GM19239 (cell line): ENCODE measurements at regions not wholly inside any gene's neighbourhood (a gene's known extent, or its start where the extent isn't known, plus 50 kb on each side); places are given as distances from the start of the nearest gene placed in this dataset.
"Not testable (repeated sequence)": the region's sequence is repeated elsewhere in the genome, so short reads cannot be mapped to it uniquely, and the experiment has no call there.

Experiments
- DNase-seq: peaks from one replicate; pipeline ENCODE4 v3.0.0; 2011; ENCODE audit warnings: low spot score; ENCODE audit not compliant: insufficient read length
- FAIRE-seq: peaks from 2 replicates; lab custom pipeline; 2011; peaks lifted over from hg19 to GRCh38; lab: Jason Lieb, UNC

DNA sequence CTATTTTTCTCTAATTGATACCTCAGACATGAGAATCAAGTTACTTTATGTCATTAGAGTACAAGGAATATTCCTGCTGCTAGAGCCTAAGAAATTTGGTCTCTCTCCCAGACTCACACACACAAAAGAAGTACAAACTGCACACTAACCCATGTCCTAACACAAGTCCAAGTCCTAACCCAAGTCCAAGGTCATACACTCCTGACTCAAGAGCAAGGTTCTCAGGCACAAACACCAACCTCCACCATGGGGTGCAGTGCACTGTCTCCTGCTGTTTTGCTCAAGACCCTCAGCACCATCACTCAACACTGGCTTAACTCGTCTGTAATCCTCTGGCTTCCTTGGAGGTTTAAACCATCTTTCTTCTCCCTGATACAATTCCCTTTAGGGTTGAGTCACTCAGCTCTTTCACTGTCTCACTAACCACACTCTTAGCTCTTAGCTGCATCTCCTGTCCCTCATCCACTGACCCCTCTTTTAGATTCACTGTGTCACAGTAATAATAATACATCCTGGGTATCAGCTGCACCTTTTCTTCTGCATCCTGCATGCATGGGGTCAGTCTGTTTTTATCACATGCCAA lies 129.8 kb downstream of the BCL2L11 start:
- DNase-seq = no peak
- FAIRE-seq = no peak

GRCh38 chr2:111251711-111252110 lies 131.0 kb downstream of the BCL2L11 start:
- FAIRE-seq = no peak
- no peak for DNase-seq

DNA sequence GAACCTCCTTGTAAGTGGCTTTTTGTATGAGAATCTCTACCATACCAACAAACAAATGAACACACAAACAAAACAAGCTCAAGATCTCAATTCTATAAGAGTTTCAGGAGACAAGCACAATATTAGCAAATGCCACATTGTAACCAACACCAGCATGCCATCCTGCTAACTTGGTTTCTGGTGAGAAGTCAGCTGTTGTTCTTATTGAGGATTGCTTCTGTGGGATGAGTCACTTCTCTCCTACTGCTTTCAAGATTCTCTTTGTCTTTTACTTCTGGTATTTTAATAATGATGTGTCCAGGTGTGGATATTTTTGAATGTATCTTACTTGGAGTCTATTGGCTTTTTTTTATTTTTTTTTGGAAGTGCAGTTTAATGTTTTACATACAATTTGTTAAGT lies 131.7 kb downstream of the BCL2L11 start:
- no peak for FAIRE-seq
- no peak for DNase-seq

- not testable (repeated sequence) for FAIRE-seq
These were observed 134.2 kb downstream of the BCL2L11 start for GRCh38 chr2:111254916-111255315.

GRCh38 chr2:111256628-111257027 lies 135.9 kb downstream of the BCL2L11 start:
- FAIRE-seq, DNase-seq: not testable (repeated sequence)

More at GRCh38 chr2:111254916-111255315, 134.2 kb downstream of the BCL2L11 start:
- not testable (repeated sequence) for DNase-seq

GRCh38 chr2:111257607-111258006 lies 136.9 kb downstream of the BCL2L11 start:
- FAIRE-seq, DNase-seq: not testable (repeated sequence)

GRCh38 chr2:111258318-111258717 lies 137.6 kb downstream of the BCL2L11 start:
- FAIRE-seq = not testable (repeated sequence)

GRCh38 chr2:111262627-111263379 lies 142.1 kb downstream of the BCL2L11 start:
- DNase-seq, FAIRE-seq: not testable (repeated sequence)

More at GRCh38 chr2:111258318-111258717, 137.6 kb downstream of the BCL2L11 start:
- DNase-seq = not testable (repeated sequence)

DNA sequence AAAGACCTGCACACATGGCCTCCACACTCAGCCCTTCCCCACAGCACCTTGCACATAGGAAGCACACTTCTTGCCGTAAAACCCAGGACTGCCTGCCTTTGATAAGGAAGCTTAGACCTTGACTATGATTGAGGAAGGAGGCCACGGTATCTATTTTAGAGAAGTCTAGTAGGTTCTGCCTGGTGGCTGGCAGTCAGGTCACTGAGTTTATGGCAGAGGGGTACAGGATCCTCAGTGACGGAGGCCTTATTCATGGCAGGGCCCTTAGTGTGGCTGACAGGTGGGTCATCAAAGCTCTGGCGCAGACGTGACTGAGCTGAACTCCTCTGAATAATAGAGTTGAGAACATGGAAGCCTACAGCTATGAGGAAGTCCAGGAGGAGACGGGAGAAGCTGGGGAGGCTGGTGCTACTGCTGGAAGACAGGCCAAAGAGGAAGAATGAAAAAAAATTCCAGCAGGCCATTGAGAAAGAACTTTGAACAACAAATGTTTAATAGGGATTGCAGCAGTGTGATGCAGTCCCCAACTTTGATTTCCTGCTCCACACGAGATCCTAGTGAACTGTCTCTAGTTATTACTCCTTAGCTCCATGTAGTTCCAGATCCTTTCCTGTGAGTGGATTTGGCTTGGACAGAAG lies 142.8 kb downstream of the BCL2L11 start:
- not testable (repeated sequence) for FAIRE-seq, DNase-seq

- not testable (repeated sequence) for FAIRE-seq, DNase-seq
These were observed 144.2 kb downstream of the BCL2L11 start for GRCh38 chr2:111264956-111265355.

DNA sequence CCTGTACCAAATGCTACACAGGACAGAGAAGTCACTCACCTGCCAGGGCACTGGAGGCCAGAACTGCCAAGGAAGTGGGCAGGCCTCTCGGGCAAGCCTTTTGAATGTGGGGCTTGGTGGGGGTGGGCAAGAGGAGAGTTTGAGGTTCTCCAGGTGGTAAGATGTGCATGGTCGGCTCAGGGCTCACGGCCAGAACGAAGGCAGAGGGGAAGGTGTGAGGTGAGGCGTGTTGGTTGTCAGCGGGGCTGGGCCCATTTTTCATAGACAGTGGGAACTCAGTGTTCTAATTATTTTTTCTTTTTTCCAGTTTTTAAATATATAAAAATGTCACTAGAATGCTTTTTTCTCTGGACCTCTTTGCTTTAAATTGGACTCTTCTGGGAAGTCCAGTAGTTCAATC lies 145.8 kb downstream of the BCL2L11 start:
- FAIRE-seq, DNase-seq: not testable (repeated sequence)

DNA sequence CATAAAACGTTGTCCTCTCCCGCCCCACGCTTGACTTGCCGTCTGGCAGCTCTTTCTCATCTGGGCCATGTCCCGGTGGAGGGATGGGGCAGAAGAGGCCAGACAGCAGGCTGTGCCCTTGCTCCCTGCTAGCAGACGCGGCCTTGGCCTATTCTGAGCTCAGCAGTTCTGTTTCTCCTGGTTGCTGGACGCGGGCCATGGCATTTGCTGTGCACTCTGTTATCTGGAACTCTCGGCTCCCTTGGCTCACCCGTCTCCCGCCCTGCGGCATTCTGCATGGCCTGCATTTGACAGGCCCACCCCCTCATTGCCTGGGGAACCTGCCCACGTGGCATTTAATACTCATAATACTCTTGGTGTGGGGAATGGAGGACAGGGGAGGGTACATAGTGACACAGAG lies 146.3 kb downstream of the BCL2L11 start:
- FAIRE-seq, DNase-seq: not testable (repeated sequence)

- not testable (repeated sequence) for DNase-seq
- FAIRE-seq = peak; percentile 33
These were observed 149.1 kb downstream of the BCL2L11 start for GRCh38 chr2:111269761-111270323.

DNA sequence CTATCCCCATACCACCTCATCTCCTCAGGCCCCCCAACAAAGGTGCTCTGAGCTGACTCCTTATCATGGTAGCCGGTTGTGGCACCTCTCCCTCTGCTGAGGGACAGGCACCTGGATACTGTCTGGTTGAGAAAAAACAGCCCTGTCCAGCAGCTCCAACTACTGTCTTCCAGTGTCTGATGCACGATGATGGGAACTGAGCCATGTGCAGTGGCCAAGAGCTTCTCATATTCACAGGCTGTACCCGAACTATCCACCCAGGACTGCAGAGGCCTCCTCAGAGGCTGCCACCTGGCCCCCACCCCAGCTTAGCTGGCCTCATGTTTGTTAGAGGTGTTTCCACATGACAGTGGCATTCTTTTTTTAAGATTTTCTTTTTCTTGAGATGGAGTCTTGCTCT lies 149.9 kb downstream of the BCL2L11 start:
- not testable (repeated sequence) for FAIRE-seq, DNase-seq

DNA sequence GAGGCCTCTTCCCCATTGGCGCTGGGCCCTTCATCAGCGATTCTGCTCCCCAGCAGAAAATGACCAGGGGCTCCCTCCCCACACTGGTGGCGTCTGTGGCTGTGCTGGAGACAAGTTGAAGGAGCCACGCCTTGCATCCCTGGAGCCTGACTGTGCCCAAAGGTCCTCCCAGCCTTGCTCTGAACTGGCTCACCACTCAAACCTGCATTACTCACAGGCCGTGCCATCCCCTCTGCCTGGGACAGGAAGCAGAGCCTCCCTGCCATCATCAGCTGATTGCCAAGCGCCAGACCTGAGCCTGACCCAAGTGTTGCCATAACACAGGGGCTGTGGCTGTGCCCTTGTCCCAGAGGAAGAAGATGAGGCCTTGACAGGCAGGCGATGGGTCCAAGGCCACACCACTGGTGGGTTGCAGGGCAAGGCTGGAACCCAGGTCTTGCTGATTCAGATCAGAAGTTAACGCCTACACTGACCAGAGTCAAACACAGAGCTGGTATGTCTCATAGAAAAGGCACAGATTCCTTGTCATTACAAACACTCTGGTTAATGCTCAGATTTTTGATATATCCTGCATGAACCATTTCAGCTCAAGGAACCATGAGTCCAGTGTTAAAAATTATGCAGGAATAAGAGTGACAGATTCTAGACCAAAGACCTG lies 151.1 kb downstream of the BCL2L11 start:
- FAIRE-seq = not testable (repeated sequence)

DNA sequence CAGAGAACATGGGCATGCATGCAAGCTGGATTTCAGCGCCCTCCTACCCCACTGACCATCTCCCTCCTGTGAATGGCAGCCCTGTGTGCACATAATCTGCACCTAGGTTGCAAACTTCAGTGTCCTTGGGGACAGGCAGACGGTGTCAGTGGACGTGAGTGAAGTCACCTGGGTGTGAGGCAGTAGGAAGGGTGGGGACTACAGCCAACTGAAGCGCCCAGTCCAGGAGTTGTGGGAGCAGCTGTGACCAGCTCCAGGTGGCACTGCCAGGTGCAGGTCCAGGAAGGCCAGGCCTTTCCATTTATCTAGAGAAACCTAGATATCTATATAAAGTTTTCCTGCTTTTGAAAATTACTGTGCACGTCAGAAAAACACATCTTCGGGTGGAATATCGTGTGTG lies 152.3 kb downstream of the BCL2L11 start:
- FAIRE-seq = not testable (repeated sequence)

More for the DNA sequence above, 151.1 kb downstream of the BCL2L11 start:
- DNase-seq = not testable (repeated sequence)

GRCh38 chr2:111275047-111275853 lies 154.5 kb downstream of the BCL2L11 start:
- DNase-seq, FAIRE-seq: not testable (repeated sequence)

More for the DNA sequence above, 152.3 kb downstream of the BCL2L11 start:
- not testable (repeated sequence) for DNase-seq

GRCh38 chr2:111275854-111276171 lies 155.1 kb downstream of the BCL2L11 start:
- not testable (repeated sequence) for FAIRE-seq, DNase-seq

- FAIRE-seq, DNase-seq: not testable (repeated sequence)
These were observed 157.4 kb downstream of the BCL2L11 start for GRCh38 chr2:111278133-111278532.
